Liver (tissue), 8 donors: ENCODE measurements at regions not wholly inside any gene's neighbourhood (a gene's known extent, or its start where the extent isn't known, plus 50 kb on each side); places are given as distances from the start of the nearest gene placed in this dataset.
A peak's percentile ranks its signal among the peaks of the same experiment; 100 is the strongest.

ENCODE experiments used
- DNase-seq: peaks from one replicate; pipeline ENCODE4 v3.0.0-alpha.2; 2017; ENCODE audit warnings: low spot score
- H3K27ac ChIP-seq, 2 donors: one replicate each; pipeline ENCODE4 v1.7.0; 2013; ENCODE audit warnings: inconsistent platforms in 2 of 2, low read length in 2 of 2, control low read depth in 1 of 2, low read depth in 1 of 2, mild to moderate bottlenecking in 1 of 2
- H3K27me3 ChIP-seq, 4 donors: one replicate each; pipeline versions ENCODE4 v1.6.1 to v1.7.0; 2013; ENCODE audit warnings: low read length in 3 of 4, inconsistent platforms in 1 of 4, mild to moderate bottlenecking in 1 of 4, moderate library complexity in 1 of 4; ENCODE audit not compliant: control insufficient read depth in 4 of 4, insufficient read depth in 4 of 4
- H3K36me3 ChIP-seq, 4 donors: one replicate each; pipeline versions ENCODE4 v1.6.1 to v1.7.0; 2013; ENCODE audit warnings: low read length in 3 of 4, mild to moderate bottlenecking in 3 of 4, low read depth in 1 of 4, moderate library complexity in 1 of 4; ENCODE audit not compliant: control insufficient read depth in 4 of 4, insufficient read depth in 3 of 4
- H3K4me1 ChIP-seq, 4 donors: one replicate each; pipeline versions ENCODE4 v1.6.1 to v1.7.0; 2013; ENCODE audit warnings: low read length in 3 of 4, mild to moderate bottlenecking in 3 of 4, moderate library complexity in 1 of 4; ENCODE audit not compliant: control insufficient read depth in 4 of 4, insufficient read depth in 4 of 4
- H3K4me3 ChIP-seq, 3 donors: one replicate each; pipeline versions ENCODE4 v1.6.1 to v1.7.0; 2013; ENCODE audit warnings: low read length in 3 of 3, control low read depth in 1 of 3, low read depth in 1 of 3, mild to moderate bottlenecking in 1 of 3
- H3K9ac ChIP-seq, 2 donors: one replicate each; pipeline ENCODE4 v1.7.0; 2013; ENCODE audit warnings: low read length in 2 of 2, mild to moderate bottlenecking in 2 of 2, moderate library complexity in 2 of 2, control low read depth in 1 of 2, low read depth in 1 of 2
- H3K9me3 ChIP-seq, 4 donors: one replicate each; pipeline versions ENCODE4 v1.6.1 to v1.7.0; 2013; ENCODE audit warnings: low read length in 3 of 4; ENCODE audit not compliant: control insufficient read depth in 4 of 4
- ATF3 ChIP-seq: IDR thresholded peaks from 2 replicates; pipeline ENCODE4 v1.6.1; 2016; ENCODE audit warnings: antibody characterized with exemption
- EGR1 ChIP-seq, 2 donors: IDR thresholded peaks; 2 replicates each; pipeline ENCODE4 v1.6.1; 2016 to 2018; ENCODE audit warnings: antibody characterized with exemption in 2 of 2, low read depth in 2 of 2
- FOXA1 ChIP-seq: IDR thresholded peaks from 2 replicates; pipeline ENCODE4 v1.6.1; 2016; ENCODE audit warnings: antibody characterized with exemption
- GABPA ChIP-seq, 2 donors: IDR thresholded peaks in 1 of 2; conservative IDR thresholded peaks in 1 of 2; 2 replicates each; pipeline ENCODE4 v1.6.1; 2016; ENCODE audit warnings: antibody characterized with exemption in 2 of 2, mild to moderate bottlenecking in 1 of 2, moderate library complexity in 1 of 2
- HNF4A ChIP-seq, 2 donors: conservative IDR thresholded peaks; 2 replicates each; pipeline ENCODE4 v1.6.1; 2016; ENCODE audit warnings: antibody characterized with exemption in 2 of 2, mild to moderate bottlenecking in 2 of 2
- HNF4G ChIP-seq: IDR thresholded peaks from 2 replicates; pipeline ENCODE4 v1.6.1; 2016; ENCODE audit warnings: antibody characterized with exemption
- NR2F2 ChIP-seq: IDR thresholded peaks from 2 replicates; pipeline ENCODE4 v1.6.1; 2016; ENCODE audit warnings: antibody characterized with exemption
- RAD21 ChIP-seq, 2 donors: IDR thresholded peaks; 2 replicates each; pipeline ENCODE4 v1.6.1; 2016; ENCODE audit warnings: antibody characterized with exemption in 2 of 2, mild to moderate bottlenecking in 2 of 2
- RXRA ChIP-seq, 2 donors: IDR thresholded peaks; 2 replicates each; pipeline ENCODE4 v1.6.1; 2017 to 2018; ENCODE audit warnings: antibody characterized with exemption in 2 of 2, mild to moderate bottlenecking in 1 of 2
- SP1 ChIP-seq: IDR thresholded peaks from 2 replicates; pipeline ENCODE4 v1.6.1; 2018; ENCODE audit warnings: antibody characterized with exemption, mild to moderate bottlenecking
- TAF1 ChIP-seq: conservative IDR thresholded peaks from 2 replicates; pipeline ENCODE4 v1.6.1; 2016; ENCODE audit warnings: antibody characterized with exemption, mild to moderate bottlenecking
- YY1 ChIP-seq: IDR thresholded peaks from 2 replicates; pipeline ENCODE4 v1.6.1; 2016; ENCODE audit warnings: antibody characterized with exemption, mild to moderate bottlenecking
- WGBS: extraction: QIAGEN DNeasy Blood & Tissue Kit; methylation state at CpG from one replicate; pipeline ENCODE4 v1.1.7; 2013; 5-methylcytosine and 5-hydroxymethylcytosine counted together
- TF ChIP-seq, protein P1 (sequence below): IDR thresholded peaks from 2 replicates; pipeline ENCODE4 v1.6.1; 2016; ENCODE audit warnings: antibody characterized with exemption
- TF ChIP-seq, protein P2 (sequence below): fragments of 150-350 bp; IDR thresholded peaks from 2 replicates; pipeline ENCODE4 v1.5.1; 2017; ENCODE audit warnings: improper control_type of control experiment, low read depth, low read length; ENCODE audit not compliant: missing input control
- TF ChIP-seq, protein P3 (sequence below): IDR thresholded peaks from 2 replicates; pipeline ENCODE4 v1.6.1; 2016; ENCODE audit warnings: antibody characterized with exemption
- donor health status: healthy.
- donor health status: healthy.
- donor health status: healthy.
- donor health status: healthy.
- donor health status: healthy.

GRCh38 chr6:15770347-15771143 lies 107.7 kb upstream of the DTNBP1 start:
- DNase-seq = no peak
- no peaks in the 10 kb centered on the region for H3K36me3 ChIP-seq
- no peak overlapping the region for H3K9ac ChIP-seq
- H3K4me3 ChIP-seq = no peak overlapping the region
- no peaks in the 10 kb centered on the region for H3K27me3 ChIP-seq
- 90% methylated on average over 4 of the region's 4 CpGs for WGBS
- no peak overlapping the region for H3K27ac ChIP-seq
- H3K9me3 ChIP-seq = no peaks in the 10 kb centered on the region
- H3K4me1 ChIP-seq = no peaks in the 10 kb centered on the region
- TF ChIP-seq HNF4G (no peak), SP1 (no peak), RAD21 (IDR thresholded peaks at IDR 0.05) (peak in 1 of 2 donors; percentile 24), RXRA (IDR thresholded peaks at IDR 0.05) (no peak), YY1 (no peak), TAF1 (no peak)
- TF ChIP-seq, protein P1, sequence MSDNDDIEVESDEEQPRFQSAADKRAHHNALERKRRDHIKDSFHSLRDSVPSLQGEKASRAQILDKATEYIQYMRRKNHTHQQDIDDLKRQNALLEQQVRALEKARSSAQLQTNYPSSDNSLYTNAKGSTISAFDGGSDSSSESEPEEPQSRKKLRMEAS = no peak

DNA sequence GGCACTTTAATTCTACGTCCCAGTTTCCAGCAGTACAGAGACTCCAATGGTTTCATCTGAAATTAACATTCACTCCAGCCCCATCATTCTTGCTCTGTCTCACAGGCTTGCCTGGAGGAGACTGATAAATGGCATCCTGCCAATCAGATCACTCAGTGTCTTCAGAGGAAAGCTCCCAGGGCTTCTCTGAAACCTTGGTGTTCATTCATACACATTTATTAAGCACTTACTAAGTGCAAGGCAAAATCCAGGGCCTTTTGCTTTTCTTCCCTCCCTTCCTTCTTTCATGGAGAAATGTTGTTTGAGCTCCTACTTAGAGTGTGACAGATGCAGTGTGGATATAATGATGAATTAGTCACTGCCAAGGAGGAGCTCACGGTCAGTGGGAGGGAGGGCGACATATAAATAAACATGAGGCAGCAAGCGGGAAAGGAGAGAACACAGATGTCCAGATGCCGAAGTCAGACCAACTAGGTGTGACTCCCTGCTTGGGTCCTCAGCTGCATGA lies 106.7 kb upstream of the DTNBP1 start:
- DNase-seq = no peak
- Histone ChIP-seq H3K27ac (no peak overlapping the region), H3K4me1 (peaks cover 0 to 1% (median 1%) of the 10 kb centered on the region in 4 donors), H3K9ac (no peak overlapping the region), H3K4me3 (no peak overlapping the region), H3K36me3 (no peaks in the 10 kb centered on the region), H3K9me3 (no peaks in the 10 kb centered on the region), H3K27me3 (peaks cover 0 to 2% (median 0%) of the 10 kb centered on the region in 4 donors)
- no peak for TF ChIP-seq GABPA (IDR thresholded peaks at IDR 0.05 in 1 of 2, conservative IDR thresholded peaks at IDR 0.05 in 1 of 2)
- TF ChIP-seq ATF3 = no peak
- TF ChIP-seq HNF4A (conservative IDR thresholded peaks at IDR 0.05) = no peak
- TF ChIP-seq, protein P2, sequence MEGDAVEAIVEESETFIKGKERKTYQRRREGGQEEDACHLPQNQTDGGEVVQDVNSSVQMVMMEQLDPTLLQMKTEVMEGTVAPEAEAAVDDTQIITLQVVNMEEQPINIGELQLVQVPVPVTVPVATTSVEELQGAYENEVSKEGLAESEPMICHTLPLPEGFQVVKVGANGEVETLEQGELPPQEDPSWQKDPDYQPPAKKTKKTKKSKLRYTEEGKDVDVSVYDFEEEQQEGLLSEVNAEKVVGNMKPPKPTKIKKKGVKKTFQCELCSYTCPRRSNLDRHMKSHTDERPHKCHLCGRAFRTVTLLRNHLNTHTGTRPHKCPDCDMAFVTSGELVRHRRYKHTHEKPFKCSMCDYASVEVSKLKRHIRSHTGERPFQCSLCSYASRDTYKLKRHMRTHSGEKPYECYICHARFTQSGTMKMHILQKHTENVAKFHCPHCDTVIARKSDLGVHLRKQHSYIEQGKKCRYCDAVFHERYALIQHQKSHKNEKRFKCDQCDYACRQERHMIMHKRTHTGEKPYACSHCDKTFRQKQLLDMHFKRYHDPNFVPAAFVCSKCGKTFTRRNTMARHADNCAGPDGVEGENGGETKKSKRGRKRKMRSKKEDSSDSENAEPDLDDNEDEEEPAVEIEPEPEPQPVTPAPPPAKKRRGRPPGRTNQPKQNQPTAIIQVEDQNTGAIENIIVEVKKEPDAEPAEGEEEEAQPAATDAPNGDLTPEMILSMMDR = no peak
- TF ChIP-seq NR2F2 = no peak
- no peak for TF ChIP-seq EGR1 (IDR thresholded peaks at IDR 0.05; ENCODE audit: low read depth in 2 of 2)
- TF ChIP-seq YY1 = no peak
- TF ChIP-seq RXRA (IDR thresholded peaks at IDR 0.05) = no peak
- TF ChIP-seq, protein P3, sequence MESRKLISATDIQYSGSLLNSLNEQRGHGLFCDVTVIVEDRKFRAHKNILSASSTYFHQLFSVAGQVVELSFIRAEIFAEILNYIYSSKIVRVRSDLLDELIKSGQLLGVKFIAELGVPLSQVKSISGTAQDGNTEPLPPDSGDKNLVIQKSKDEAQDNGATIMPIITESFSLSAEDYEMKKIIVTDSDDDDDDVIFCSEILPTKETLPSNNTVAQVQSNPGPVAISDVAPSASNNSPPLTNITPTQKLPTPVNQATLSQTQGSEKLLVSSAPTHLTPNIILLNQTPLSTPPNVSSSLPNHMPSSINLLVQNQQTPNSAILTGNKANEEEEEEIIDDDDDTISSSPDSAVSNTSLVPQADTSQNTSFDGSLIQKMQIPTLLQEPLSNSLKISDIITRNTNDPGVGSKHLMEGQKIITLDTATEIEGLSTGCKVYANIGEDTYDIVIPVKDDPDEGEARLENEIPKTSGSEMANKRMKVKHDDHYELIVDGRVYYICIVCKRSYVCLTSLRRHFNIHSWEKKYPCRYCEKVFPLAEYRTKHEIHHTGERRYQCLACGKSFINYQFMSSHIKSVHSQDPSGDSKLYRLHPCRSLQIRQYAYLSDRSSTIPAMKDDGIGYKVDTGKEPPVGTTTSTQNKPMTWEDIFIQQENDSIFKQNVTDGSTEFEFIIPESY = no peak
- TF ChIP-seq FOXA1 = no peak
- no peak for TF ChIP-seq RAD21 (IDR thresholded peaks at IDR 0.05)
- 93% methylated on average over 5 of the region's 5 CpGs for WGBS
